ENCODE measurements at regions not wholly inside any gene's neighbourhood (a gene's known extent, or its start where the extent isn't known, plus 50 kb on each side); places are given as distances from the start of the nearest gene placed in this dataset.

- no peak for DNase-seq
Observed at GRCh38 chr2:120940726-120941256, 205.1 kb downstream of the GLI2 start.

DNA sequence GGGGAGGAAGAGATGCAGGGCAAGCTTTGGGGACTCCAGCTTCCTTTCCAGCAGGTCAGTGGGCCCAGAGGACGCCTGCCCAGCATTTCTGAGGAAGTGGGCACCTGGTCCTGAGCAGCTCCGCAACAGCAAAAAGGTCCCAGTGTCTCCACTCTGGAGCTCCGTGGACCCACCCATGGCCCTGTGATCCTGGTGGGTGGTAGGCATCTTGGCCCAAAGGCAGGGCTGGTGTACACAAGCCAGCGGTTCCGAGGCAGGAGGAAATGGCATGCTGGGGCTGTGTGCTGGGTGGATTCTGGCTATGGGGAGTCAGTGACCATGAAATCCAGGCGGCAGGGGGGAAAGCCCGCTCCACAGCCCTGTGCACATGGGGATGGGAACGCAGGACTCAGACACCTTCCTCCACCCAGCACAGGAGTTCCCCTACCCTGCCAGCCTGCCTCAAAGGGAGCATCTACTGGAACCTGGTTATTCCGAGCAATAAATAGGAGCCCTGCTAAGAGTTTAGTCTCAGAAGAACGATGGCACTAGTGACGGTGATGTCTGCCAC lies 206.0 kb downstream of the GLI2 start:
- no peak for DNase-seq

DNA sequence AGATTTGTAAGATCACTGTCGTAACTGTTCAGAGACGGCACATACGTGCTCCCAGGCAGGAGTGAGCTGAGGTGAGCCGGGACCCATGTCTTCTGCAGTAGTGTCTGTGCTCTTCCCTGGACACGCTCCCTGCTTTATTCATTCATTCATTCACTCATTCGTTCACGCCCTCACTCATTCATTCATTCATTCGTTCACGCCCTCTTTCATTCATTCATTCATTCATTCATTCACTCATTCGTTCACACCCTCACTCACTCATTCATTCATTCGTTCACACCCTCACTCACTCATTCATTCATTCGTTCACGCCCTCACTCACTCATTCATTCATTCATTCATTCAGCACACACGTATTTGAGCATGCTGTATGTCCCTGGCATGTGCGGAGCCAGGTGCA lies 207.0 kb downstream of the GLI2 start:
- DNase-seq = no peak

- no peak for DNase-seq
Observed at GRCh38 chr2:120943403-120944034, 207.9 kb downstream of the GLI2 start.

- DNase-seq = no peak
Observed at GRCh38 chr2:120944575-120944974, 208.9 kb downstream of the GLI2 start.

DNA sequence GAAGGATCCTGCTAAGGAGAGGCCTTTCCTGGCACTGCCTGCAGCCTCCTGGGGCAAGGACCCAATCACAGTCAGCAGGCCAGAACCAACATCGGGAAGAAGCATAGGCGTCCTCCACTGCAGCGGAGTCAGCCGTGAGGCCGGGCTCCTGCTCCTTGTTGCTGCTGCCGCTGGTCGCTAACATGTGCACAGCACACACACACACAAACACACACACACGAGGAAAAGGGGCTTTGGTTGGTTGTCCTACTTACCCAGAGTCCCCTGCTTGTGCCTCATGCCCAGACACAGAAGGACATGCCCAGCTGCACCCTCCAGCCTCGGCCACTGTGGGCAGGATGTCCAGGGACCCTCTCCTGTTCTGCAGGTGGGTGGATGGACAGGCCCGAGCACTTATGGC lies 209.4 kb downstream of the GLI2 start:
- no peak for DNase-seq

DNA sequence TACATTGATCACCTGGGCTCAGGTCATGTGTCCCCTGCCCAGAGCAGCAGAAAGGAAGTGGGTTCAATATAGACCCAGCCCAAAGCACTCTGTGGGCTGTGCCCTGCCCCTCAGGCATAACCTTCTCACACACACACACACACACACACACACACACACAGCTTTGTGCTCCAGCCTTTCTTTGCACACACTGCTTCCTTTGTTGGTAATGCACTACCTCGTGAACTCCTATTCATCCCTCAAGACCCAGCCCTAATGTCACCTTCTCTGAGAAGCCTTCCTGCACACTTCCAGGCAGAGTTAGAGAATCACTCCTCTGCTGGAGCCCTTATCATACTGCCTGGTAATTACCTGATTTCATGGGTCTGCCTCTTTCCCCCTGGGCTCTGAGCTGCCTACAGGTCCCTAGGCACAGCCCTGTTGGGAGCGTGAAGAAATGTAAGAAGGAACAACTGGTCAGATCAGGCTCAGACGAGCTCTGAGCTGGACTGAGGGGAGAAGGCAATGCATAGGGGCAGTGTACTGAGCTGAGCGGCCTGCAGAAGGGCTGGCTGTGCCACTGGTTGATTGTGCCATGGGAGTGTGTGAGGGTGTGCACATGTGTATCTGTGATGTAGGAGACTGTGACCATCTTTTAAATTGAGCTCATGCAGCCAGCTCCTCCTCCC lies 210.3 kb downstream of the GLI2 start:
- no peak for DNase-seq

DNA sequence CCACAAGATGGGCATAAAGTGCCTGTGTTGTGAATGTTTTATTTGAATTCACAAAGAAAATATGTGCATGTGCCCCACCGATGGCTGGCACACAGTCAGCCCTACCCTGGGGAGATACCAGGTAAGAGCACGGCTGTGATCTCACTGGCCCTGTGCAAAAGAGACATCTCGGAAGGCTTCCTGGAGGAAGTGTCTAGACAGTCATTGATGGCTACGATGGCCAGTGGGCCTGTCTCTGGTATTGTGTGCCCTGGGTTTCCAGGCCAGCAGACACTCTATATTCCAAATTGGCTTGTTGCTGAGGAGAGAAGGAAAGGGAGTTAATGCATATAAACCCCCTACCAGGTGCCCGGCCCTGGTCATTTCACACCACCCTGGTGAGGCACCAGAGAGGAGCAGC lies 211.7 kb downstream of the GLI2 start:
- no peak for DNase-seq

GRCh38 chr2:120947982-120948661 lies 212.5 kb downstream of the GLI2 start:
- DNase-seq = no peak

DNA sequence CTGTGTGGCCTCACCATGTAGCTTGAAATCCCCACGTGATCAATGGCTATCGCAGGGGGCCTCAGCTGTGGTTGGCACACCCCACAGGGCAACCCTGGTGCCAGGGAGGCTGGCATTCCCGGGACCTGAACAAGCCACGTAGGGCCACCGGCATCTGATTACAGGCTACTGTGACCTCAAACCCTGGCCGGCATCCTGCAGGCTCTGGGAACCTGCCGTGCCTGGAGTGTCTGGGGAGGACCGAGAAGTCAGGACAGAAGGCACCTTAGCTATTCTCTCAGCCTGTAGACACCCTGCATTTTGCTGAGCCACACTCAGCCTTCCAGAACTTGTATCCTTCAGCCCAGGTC lies 213.0 kb downstream of the GLI2 start:
- DNase-seq = no peak

GRCh38 chr2:120949027-120949956 lies 213.6 kb downstream of the GLI2 start:
- DNase-seq = no peak

DNA sequence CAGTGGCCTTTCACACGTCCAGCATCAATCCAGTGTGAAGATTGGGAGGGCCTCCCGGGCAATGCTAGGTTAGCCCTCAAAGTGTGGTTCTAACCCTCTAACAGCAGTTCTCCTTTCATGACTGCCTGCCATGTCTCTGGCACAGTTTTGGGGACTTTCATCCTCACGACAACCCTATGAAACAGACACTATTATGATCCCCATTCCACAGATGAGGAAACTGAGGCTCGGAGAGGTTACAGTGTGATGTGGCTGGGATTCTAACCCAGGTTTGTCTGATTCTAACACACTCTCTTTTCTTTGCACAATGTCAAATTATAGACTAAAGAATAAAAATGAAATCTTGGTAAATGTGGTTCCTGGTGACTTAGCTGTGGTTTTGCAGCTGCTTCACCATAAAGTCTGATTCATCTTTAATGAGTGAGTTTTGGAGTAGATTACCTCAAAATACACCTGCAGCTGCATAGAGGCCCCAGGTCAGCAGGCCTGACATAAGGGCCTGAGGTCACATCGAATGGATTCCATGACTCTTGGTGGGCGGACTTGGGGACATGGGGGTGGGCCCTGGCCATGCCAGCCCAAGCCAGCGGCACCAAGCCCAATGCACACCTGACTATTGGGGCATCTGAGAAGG lies 214.4 kb downstream of the GLI2 start:
- DNase-seq = no peak

- DNase-seq = no peak
Observed at GRCh38 chr2:120951693-120952092, 216.0 kb downstream of the GLI2 start.

DNA sequence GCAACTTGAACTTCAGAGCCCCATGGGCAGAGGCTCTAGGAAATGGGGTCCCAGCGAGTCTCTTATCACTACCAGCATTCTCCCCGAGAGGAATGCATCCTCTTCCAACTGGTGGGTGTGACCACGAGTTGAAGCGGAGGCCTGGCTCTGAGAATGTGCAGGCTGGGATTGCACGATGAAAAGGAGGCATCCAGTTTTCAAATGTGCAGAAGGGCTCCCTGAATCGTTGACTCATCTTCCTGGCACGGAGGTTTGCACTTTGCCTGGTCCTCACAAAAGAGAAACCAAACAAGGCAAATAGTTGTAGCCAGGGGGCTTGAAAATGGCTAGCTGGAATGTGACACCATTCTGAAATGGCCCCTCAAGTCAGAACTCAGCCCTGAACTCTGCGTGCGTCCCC lies 216.7 kb downstream of the GLI2 start:
- DNase-seq = no peak

DNA sequence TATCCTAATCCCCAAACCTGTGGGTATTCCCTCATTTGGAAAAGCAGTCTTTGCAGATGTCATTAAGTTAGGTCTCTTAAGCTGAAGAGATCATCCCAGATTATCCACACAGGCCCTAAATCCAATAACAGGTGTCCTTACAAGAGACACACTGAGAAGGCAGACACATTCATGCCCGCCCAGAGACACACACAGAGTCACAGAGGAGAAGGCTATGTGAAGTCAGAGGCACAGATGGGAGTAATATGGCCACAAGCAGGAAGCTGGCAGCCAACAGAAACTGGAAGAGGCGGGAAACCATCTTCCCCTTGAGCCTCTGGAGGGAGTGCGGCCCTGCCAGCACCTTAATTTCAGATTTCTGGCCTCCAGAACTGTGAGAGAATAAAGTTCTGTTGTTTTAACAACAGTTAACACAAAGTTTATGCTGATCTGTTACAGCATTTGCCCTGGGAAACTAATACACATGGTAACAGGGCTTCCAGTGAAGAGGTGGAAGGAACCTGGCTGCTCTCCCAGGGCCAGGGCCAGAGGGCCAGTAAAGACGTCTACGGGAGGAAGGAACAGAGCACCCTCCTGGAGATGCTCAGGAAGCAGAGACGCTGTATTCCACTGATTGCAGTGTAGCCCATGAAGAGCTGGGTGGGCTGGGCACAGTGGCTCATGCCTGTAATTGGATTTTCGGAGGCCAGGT lies 217.5 kb downstream of the GLI2 start:
- DNase-seq = no peak

- DNase-seq = no peak
Observed at GRCh38 chr2:120953843-120954584, 218.3 kb downstream of the GLI2 start.

DNA sequence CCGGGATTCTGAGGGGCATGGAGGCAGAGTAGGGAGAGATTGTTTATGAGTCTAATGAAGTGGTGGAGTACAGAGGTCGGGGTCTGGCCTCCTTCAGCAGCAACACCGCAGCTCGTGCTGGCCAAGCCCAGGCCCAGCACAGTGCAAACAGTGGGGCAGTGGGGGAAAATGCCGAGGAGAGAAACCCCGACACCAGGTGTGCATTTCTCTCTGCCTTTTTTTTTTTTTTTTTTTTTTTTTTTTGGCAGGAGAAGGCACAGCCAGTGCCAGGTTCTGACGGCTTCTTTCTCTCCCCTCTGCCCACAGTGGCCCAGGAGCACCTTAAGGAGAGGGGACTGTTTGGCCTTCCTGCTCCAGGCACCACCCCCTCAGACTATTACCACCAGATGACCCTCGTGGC lies 219.3 kb downstream of the GLI2 start:
- DNase-seq = no peak

DNA sequence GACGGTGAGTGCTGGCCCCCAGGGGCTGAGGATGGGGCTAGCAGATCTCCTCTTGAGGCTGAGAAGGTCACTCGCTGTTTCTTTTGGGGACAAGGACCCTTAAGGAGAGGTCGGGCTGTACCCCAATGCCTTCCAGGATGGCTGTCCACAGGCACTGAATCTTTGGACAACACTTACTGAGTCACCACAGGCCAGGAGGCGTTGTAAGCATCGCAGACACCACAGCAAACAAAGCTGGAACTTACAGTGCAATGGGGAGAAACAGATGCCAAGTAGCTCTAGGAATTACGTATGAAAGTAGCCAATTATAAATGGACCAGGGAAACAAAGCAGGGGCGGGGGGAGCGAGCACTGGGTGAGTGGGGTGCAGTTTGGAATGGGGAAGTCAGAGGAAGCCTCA lies 219.8 kb downstream of the GLI2 start:
- no peak for DNase-seq

DNA sequence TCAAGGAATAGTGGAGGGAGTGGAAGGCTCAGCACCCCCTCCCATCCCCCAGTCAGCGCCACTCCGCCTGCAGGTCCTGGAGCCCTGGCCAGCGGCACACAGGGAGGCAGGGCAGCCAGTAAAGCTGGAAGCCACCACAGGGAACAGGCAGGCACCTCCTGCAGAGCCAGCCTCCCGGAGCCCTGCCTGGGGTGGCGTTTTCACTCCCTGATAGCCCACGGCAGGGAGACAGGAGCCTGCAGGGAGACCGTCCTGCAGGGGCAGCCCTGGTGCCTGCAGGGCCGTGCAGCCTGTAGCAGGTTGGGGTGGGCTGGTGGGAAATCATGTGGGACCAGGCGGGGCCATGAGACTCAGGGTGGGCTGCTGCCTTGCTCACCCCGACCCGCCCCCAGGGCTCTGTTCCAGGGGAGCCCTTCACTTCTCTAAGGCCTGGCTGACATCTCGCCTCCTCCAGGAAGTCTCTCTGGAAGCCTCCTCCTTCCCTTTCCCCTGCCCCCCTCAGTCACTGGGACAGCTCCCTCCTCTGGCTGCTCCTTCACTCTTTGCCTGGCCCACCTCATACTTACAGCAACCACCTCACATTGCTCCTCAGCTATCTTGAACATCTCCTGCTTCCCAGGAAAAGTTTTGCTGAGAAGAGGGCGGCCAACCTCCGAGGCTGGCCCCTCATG lies 221.0 kb downstream of the GLI2 start:
- no peak for DNase-seq

DNA sequence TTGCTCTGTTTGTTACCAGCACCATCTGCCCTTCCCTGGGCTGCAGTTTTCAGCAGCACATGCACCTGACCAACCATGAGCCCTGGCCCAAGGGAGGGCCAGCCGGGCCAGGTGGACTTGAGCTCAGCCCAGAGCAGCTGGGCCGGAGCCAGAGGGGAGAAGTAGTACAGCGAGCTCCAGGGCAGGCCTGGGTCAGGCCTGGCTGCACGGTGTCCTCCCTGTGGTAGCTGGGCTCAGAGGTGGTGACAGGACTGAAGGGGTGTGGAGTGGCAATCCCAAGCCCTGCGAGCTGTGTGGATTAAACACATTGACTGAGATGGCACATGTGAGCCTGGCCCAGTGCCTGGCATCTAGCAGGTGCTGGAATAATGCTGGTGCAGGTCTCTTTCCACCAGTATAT lies 222.2 kb downstream of the GLI2 start:
- no peak for DNase-seq

All from right forelimb (tissue), 1 donor.